Heart right ventricle (tissue), 16 donors: ENCODE measurements at regions not wholly inside any gene's neighbourhood (a gene's known extent, or its start where the extent isn't known, plus 50 kb on each side); places are given as distances from the start of the nearest gene placed in this dataset.

ENCODE experiments used
- ATAC-seq, 8 donors: fragments of 200-7000 bp; cut with Tn5 transposase; one replicate each; pipeline ENCODE4 v1.9.1; 2020; ENCODE audit warnings: mild to moderate bottlenecking in 8 of 8, moderate library complexity in 8 of 8, moderate number of reproducible peaks in 1 of 8
- DNase-seq, 2 donors: peaks; one replicate each; pipeline ENCODE4 v3.0.0-alpha.2; 2020
- H3K27ac ChIP-seq, 10 donors: fragments of 200-600 bp; sonication (generic) in 2 of 10; one replicate each; pipeline versions ENCODE4 v1.5.0 to v1.8.0; 2020 to 2022; ENCODE audit warnings: mild to moderate bottlenecking in 3 of 10
- H3K27me3 ChIP-seq, 7 donors: fragments of 200-600 bp; one replicate each; pipeline ENCODE4 v1.8.0; 2021 to 2022; ENCODE audit warnings: mild to moderate bottlenecking in 2 of 7
- H3K36me3 ChIP-seq, 9 donors: fragments of 200-600 bp; sonication (generic) in 1 of 9; one replicate each; pipeline versions ENCODE4 v1.5.0 to v1.8.0; 2020 to 2022; ENCODE audit warnings: mild to moderate bottlenecking in 2 of 9
- H3K4me1 ChIP-seq, 9 donors: fragments of 200-600 bp; sonication (generic) in 1 of 9; one replicate each; pipeline versions ENCODE4 v1.5.0 to v1.8.0; 2020 to 2022; ENCODE audit warnings: mild to moderate bottlenecking in 4 of 9
- H3K4me3 ChIP-seq, 10 donors: fragments of 200-600 bp; sonication (generic) in 2 of 10; one replicate each; pipeline versions ENCODE4 v1.5.0 to v1.8.0; 2020 to 2022; ENCODE audit warnings: mild to moderate bottlenecking in 7 of 10, moderate library complexity in 2 of 10
- H3K9me3 ChIP-seq, 11 donors: fragments of 200-600 bp in 10 of 11; sonication (generic) in 2 of 11; one replicate each; pipeline versions ENCODE4 v1.5.0 to v1.8.0; 2013 to 2022; ENCODE audit warnings: mild to moderate bottlenecking in 2 of 11, control low read depth in 1 of 11, moderate library complexity in 1 of 11
- CTCF ChIP-seq, 9 donors: fragments of 200-600 bp; sonication (generic) in 2 of 9; IDR thresholded peaks; one replicate each; pipeline versions ENCODE4 v1.5.0 to v1.8.0; 2021 to 2022; ENCODE audit warnings: antibody characterized with exemption in 9 of 9, mild to moderate bottlenecking in 5 of 9, moderate library complexity in 1 of 9
- WGBS, 2 donors: extraction: QIAGEN DNeasy Blood & Tissue Kit; methylation state at CpG; one replicate each; pipeline ENCODE4 v1.1.7; 2013; ENCODE audit warnings: inconsistent platforms in 1 of 2; 5-methylcytosine and 5-hydroxymethylcytosine counted together
- intact Hi-C, 10 donors: fragments of 100-400 bp; cut with DNase I; formaldehyde crosslinking; loops; one replicate each; pipeline versions ENCODE4 v1.11.1 to v1.14.2; 2022
- donor health status: Arrhythmogenic right ventricular cardiomyopathy.
- donor health status: ischemic (EF 13 %, LVEDD 7.1; RV severe dilation, severe dysfunction).
- donor health status: healthy with polysubstance abuse.
- donor health status: DM: no; HTN: yes; CAD: no.
- donor health status: DM: no; HTN: no; CAD: no.
- donor health status: ischemic (EF 25% LVEDD 6.9; RV normal size, moderate dysfunction).
- donor health status: ischemic (EF 25% LVEDD 5.7; RV mildly dilated, moderate dysfunction).
- donor health status: healthy.
- donor health status: DM: yes; HTN: yes; CAD: no.
- donor health status: Ischemic cardiomyopathy.
- donor health status: ischemic (EF 35%, LVEDD 5.7; RV mildly dilated, moderate dysfunction).
- donor health status: nonischemic (EF 11% LVEDD 7.7; RV severe dilation, severe dysfunction).
- donor health status: DM: yes; HTN: yes; CAD: no.
- donor health status: PGD.
- donor health status: ischemic (EF 29% LVEDD 5.4; RV normal size, mild dysfunction).
- donor health status: nonischemic (EF 23%, LVEDD 6.1; RV moderate dilation, normal function).

- H3K4me1 ChIP-seq, result no peaks in the 10 kb centered on the region
- ATAC-seq, result no peak
- no peak overlapping the region for H3K27ac ChIP-seq
- H3K9me3 ChIP-seq, result peaks cover 0 to 69% (median 20%) of the 10 kb centered on the region in 11 donors
- no peak for DNase-seq
- no peak overlapping the region for H3K4me3 ChIP-seq
- H3K27me3 ChIP-seq, result no peaks in the 10 kb centered on the region
- intact Hi-C loops, result no loop called here
- no peak for TF ChIP-seq CTCF (IDR thresholded peaks at IDR 0.05)
- 40 to 47% methylated on average over 1 of the region's 1 CpG for WGBS, 2 donors
- H3K36me3 ChIP-seq, result no peaks in the 10 kb centered on the region
These were observed 275.4 kb upstream of the SFRP2 start for GRCh38 chr4:154064244-154064643.

DNA sequence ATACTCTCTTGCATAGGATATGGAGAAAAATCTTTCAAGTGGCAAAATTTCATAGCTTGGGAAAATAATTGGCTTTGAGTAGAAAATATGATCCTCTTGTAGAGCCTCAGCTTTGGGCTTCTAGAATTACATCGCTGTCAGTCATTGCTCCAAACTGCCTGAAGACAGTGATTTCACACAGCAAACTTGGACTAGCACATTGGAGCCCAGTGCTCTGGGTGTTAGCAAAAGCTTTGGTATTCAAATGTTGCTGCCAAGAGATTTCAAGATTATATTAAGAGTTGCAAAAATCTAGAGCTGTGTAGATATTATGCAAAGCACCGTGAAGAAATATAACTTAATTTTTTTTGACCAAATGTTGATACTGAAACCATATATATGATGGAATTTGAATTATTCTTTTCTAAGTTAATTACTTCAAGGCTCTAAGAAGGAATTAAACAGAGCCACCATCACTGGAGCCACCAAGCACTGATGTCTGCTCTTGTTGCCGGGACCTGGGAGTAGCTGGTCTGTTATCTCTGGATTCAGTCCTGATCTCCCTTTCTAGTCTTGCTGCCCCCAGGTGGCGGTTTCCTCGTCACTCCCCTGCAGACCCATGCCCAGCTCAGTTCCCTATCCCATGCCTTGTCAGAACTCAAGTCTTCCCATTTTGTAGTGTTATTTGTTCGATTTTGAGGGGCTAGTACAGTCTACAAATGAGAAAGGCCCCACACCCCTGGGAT lies 260.7 kb upstream of the SFRP2 start:
- intact Hi-C loops, result no loop called here
- peak in 1 of 8 donors; percentile 27 for ATAC-seq
- 52 to 55% methylated on average over 6 of the region's 6 CpGs for WGBS, 2 donors

DNA sequence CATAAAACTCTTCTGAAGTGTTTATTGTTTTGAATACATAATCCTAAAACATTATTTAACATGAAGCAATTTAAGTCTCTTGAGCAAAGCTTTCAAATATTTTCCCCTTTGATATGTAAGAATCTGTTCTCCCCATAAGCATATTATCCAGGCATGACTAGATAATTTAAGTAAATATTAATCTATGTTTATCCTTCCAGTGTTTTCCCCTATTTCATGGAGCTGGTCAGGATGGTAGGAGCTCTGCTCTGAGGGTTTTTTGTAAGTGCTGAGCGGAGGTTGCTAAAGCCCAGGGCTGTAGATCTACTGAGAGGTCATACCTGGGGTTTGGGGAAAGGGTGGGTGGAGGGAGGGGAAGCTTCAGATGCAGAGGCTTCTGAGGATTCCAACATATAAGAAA lies 258.9 kb upstream of the SFRP2 start:
- Histone ChIP-seq H3K4me1 (no peaks in the 10 kb centered on the region), H3K27me3 (no peaks in the 10 kb centered on the region), H3K4me3 (no peak overlapping the region), H3K36me3 (no peaks in the 10 kb centered on the region), H3K27ac (no peak overlapping the region), H3K9me3 (peaks cover 0 to 12% (median 0%) of the 10 kb centered on the region in 11 donors)
- ATAC-seq (no peak), DNase-seq (no peak)
- intact Hi-C loops, result no loop called here
- 87 to 91% methylated on average over 1 of the region's 1 CpG for WGBS, 2 donors
- TF ChIP-seq CTCF (IDR thresholded peaks at IDR 0.05), result no peak

More for the DNA sequence above, 260.7 kb upstream of the SFRP2 start:
- Histone ChIP-seq H3K9me3 (peaks cover 0 to 31% (median 14%) of the 10 kb centered on the region in 11 donors), H3K27ac (no peak overlapping the region), H3K4me1 (no peaks in the 10 kb centered on the region), H3K4me3 (no peak overlapping the region), H3K27me3 (no peaks in the 10 kb centered on the region), H3K36me3 (no peaks in the 10 kb centered on the region)
- no peak for DNase-seq
- TF ChIP-seq CTCF (IDR thresholded peaks at IDR 0.05), result no peak

DNA sequence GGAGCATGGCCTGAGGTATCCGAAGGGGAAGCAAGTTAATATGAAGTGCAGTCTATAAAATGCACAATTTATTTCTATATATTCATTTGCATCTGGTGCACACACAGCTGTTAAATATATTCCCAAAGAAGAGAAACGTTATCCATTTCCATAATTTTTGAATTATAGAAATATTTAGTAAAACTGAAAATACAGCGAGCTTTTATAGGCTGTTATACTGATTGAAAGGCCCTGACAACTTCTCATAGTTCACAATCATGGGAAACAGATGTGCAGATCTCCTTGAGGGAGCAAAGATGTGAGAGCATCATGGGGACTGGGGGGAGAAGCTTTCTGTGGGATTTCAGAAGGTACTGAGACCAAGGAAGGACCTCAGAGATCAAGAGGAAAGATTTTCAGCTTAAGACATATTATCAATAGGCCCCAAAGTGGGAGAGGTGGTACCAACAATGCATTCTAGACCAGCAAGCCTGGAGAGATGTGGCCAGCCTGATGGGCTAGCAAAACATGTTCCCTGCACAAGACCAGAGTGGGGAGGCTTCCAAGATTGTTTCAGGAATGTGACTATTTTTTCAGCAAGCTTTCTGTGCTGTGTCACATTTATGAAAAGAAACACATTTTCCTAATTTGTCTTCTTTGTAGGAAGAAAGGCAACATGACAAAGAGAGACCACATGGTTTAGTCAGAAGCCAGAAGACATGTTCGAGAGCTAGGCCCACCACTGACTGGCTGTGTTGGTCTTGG lies 256.0 kb upstream of the SFRP2 start:
- H3K4me1 ChIP-seq, result no peaks in the 10 kb centered on the region
- H3K36me3 ChIP-seq, result no peaks in the 10 kb centered on the region
- ATAC-seq, result no peak
- H3K4me3 ChIP-seq, result no peak overlapping the region
- intact Hi-C loops, result no loop called here
- H3K9me3 ChIP-seq, result no peaks in the 10 kb centered on the region
- no peak overlapping the region for H3K27ac ChIP-seq
- DNase-seq, result no peak
- no peak for TF ChIP-seq CTCF (IDR thresholded peaks at IDR 0.05)
- no peaks in the 10 kb centered on the region for H3K27me3 ChIP-seq
- WGBS, 2 donors, result 73 to 80% methylated on average over 4 of the region's 4 CpGs
